ENCODE measurements at regions not wholly inside any gene's neighbourhood (a gene's known extent, or its start where the extent isn't known, plus 50 kb on each side); places are given as distances from the start of the nearest gene placed in this dataset.

DNA sequence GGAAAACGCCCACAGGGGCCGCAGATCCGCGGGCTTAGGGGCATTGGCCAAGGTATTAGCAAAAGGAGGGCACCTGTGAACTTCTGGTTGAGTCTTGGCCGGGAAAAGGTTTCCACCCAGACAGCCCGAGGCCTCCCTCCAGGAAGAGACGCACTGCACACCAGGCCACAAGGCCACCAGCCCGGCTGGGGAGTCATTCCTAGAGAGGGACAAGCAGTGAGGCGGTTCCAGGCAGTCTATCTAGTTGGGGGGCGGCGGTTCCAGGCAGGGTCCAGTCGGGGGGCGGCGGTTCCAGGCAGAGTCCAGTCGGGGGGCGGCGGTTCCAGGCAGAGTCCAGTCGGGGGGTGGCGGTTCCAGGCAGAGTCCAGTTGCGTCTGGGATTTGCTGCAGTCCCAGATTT is 518.5 kb downstream of the GLRX3 start:
- TF ChIP-seq EZH2phosphoT487 (IDR thresholded peaks at IDR 0.05; ENCODE audit: low read depth) (no peak), CTCF (IDR thresholded peaks at IDR 0.05; ENCODE audit: low read depth, low read length) (no peak)

All from OCI-LY3 (cell line).